K562 (cell line): ENCODE measurements at regions not wholly inside any gene's neighbourhood (a gene's known extent, or its start where the extent isn't known, plus 50 kb on each side); places are given as distances from the start of the nearest gene placed in this dataset.

Experiments used
- ATAC-seq: fragments of 200-7000 bp; cut with Tn5 transposase; 3 replicates; pipeline ENCODE4 v1.9.1; 2020; ENCODE audit warnings: moderate library complexity
- BruUV-seq: library from RNA; stranded (reverse); fragments of 400-500 nt; replicated peaks from 2 replicates; lab custom pipeline; 2021; lab: Mats Ljungman, UMichigan
- CTCF ChIA-PET: fragments of 300-600 bp; formaldehyde crosslinking; extraction: SDS; loops from one replicate; lab custom pipeline; 2021; ENCODE audit warnings: low intra/inter-chr PET ratio; lab: Yijun Ruan, JAX
- POLR2A ChIA-PET: fragments of 300-600, 350-650 bp; sonication (Branson Sonifier 250); formaldehyde crosslinking; extraction: SDS; loops from one replicate; lab custom pipeline; 2021; ENCODE audit warnings: antibody characterized with exemption, inconsistent platforms; lab: Yijun Ruan, JAX
- DNase-seq, 4 experiments: peaks; one replicate each; pipeline versions ENCODE4 v3.0.0 to v3.0.0-alpha.2; 2011 to 2018; ENCODE audit warnings: low spot score in 3 of 4, mixed read lengths in 3 of 4; ENCODE audit errors: extremely low read depth in 1 of 4
- FAIRE-seq: peaks from 2 replicates; lab custom pipeline; 2011; peaks lifted over from hg19 to GRCh38; lab: Jason Lieb, UNC
- H2AFZ ChIP-seq: 2 replicates; pipeline ENCODE4 v1.6.0; 2011; ENCODE audit warnings: low read depth, low read length, control low read depth, inconsistent platforms
- H3K27ac ChIP-seq: fragments of 200-600 bp; 3 replicates; pipeline ENCODE4 v1.8.0; 2011; ENCODE audit warnings: low read depth, mild to moderate bottlenecking, control low read depth, inconsistent platforms, low read length, moderate library complexity, mixed read lengths; ENCODE audit errors: extremely low read depth
- H3K27me3 ChIP-seq, 2 experiments: fragments of 300-600 bp in 1 of 2; 2 replicates in 1 of 2; 3 replicates in 1 of 2; pipeline versions ENCODE4 v1.6.0 to v1.8.0; 2011; ENCODE audit warnings: inconsistent platforms in 2 of 2, low read length in 2 of 2, mild to moderate bottlenecking in 1 of 2, mixed read lengths in 1 of 2, moderate library complexity in 1 of 2; ENCODE audit not compliant: control insufficient read depth in 2 of 2, insufficient read depth in 2 of 2
- H3K36me3 ChIP-seq: fragments of 300-600 bp; 3 replicates; pipeline ENCODE4 v1.8.0; 2011; ENCODE audit warnings: mild to moderate bottlenecking, low read length, inconsistent platforms; ENCODE audit not compliant: control insufficient read depth, insufficient read depth
- H3K4me1 ChIP-seq, 2 experiments: fragments of 200-600 bp in 1 of 2; replicated peaks in 1 of 2; 2 replicates in 1 of 2; 3 replicates in 1 of 2; pipeline versions ENCODE4 v1.5.1 to v1.8.0; 2011; ENCODE audit warnings: inconsistent platforms in 2 of 2, low read length in 2 of 2, mild to moderate bottlenecking in 1 of 2, mixed read lengths in 1 of 2, moderate library complexity in 1 of 2; ENCODE audit not compliant: control insufficient read depth in 2 of 2, insufficient read depth in 2 of 2
- H3K4me2 ChIP-seq: 2 replicates; pipeline ENCODE4 v1.6.1; 2011; ENCODE audit warnings: low read length, control low read depth, inconsistent platforms, mixed read lengths; ENCODE audit not compliant: insufficient read depth
- H3K4me3 ChIP-seq: fragments of 200-600 bp; sonication (generic), shearing (Covaris generic); 2 replicates; pipeline ENCODE4 v1.5.1; 2016; ENCODE audit warnings: control low read depth, inconsistent platforms
- H3K79me2 ChIP-seq: fragments of 200-600 bp; 3 replicates; pipeline ENCODE4 v1.8.0; 2011; ENCODE audit warnings: low read length, inconsistent platforms; ENCODE audit not compliant: control insufficient read depth, insufficient read depth
- H3K9ac ChIP-seq, 2 experiments: 2 replicates each; pipeline versions ENCODE4 v1.6.0 to v1.6.1; 2011; ENCODE audit warnings: low read depth in 2 of 2, low read length in 2 of 2, control low read depth in 1 of 2, inconsistent platforms in 1 of 2, mild to moderate bottlenecking in 1 of 2, mixed read lengths in 1 of 2; ENCODE audit not compliant: insufficient read depth in 1 of 2
- H3K9me1 ChIP-seq: one replicate; pipeline ENCODE4 v1.6.0; 2011; ENCODE audit warnings: inconsistent platforms, mild to moderate bottlenecking, low read length, moderate library complexity; ENCODE audit not compliant: control insufficient read depth, insufficient read depth
- H3K9me3 ChIP-seq: replicated peaks from 2 replicates; pipeline ENCODE4 v1.5.1; 2011; ENCODE audit warnings: low read depth, low read length, inconsistent platforms; ENCODE audit not compliant: control insufficient read depth, insufficient read depth
- H4K20me1 ChIP-seq: replicated peaks from 2 replicates; pipeline ENCODE4 v1.6.1; 2011; ENCODE audit warnings: low read length, inconsistent platforms, mixed read lengths; ENCODE audit not compliant: control insufficient read depth, insufficient read depth
- EP400 ChIP-seq: fragments of 450-650 bp; IDR thresholded peaks from 2 replicates; pipeline ENCODE4 v1.6.1; 2017; ENCODE audit warnings: antibody characterized with exemption, mild to moderate bottlenecking, moderate library complexity
- HNRNPL ChIP-seq: fragments of 200-400 bp; formaldehyde crosslinking; IDR thresholded peaks from 2 replicates; pipeline ENCODE4 v1.6.1; 2017; ENCODE audit warnings: low read depth, mild to moderate bottlenecking, low read length
- NFIC ChIP-seq: fragments of 450-650 bp; IDR thresholded peaks from 2 replicates; pipeline ENCODE4 v1.6.1; 2017; ENCODE audit warnings: mild to moderate bottlenecking, inconsistent platforms
- WGBS: fragments of 100-300 bp; shearing (Covaris generic); methylation state at CpG from one replicate; pipeline ENCODE4 v1.1.6; 2016; ENCODE audit warnings: low coverage, mixed read lengths; ENCODE audit not compliant: insufficient coverage; ENCODE audit errors: missing lambda C conversion rate; 5-methylcytosine and 5-hydroxymethylcytosine counted together
- in situ Hi-C: fragments of 300-500 bp; cut with MboI; formaldehyde crosslinking; loops from 4 replicates; pipeline ENCODE4 v1.15.0; 2018; ENCODE audit warnings: inconsistent platforms, mixed read lengths
- intact Hi-C: fragments of 100-400 bp; cut with micrococcal nuclease; formaldehyde crosslinking; loops from 2 replicates; pipeline ENCODE4 v1.14.2; 2022
- TF ChIP-seq, protein P1 (sequence below): sonication (generic); formaldehyde crosslinking; IDR thresholded peaks from 2 replicates; pipeline ENCODE4 v1.8.0; 2023; ENCODE audit warnings: mild to moderate bottlenecking, missing genetic modification reagents

DNA sequence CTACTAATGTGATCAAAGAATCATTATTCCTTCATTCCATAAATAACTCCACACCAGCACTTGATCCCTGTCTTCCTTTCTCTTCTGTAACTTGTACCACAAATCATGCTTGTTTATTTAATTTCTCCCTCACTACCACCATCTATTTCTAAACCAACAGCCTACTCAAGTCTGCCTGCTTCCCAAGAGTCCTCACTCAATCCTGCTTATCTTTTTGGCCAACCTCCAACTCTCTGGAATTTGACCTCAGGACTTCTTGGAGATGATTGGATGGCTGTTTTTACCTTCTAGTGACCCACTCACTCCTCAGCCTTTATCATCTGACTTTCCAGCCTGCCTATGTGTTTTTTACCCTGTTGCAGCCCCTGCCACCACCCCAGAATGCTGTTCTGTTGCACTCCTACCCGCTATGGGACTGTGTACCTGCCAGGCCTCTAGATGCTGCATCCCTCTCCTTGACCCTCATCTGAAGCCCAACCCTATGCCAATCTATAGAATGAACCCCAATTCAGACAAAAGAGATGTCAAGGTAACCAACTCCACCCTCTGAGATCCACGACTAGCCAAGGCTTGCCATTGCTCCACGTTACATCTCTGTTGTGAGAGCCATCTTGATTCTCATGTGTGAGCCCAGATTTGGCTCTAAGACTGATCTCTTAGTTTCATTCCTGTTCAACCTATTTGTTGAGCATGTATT is 150.2 kb upstream of the PLEKHG7 start:
- Histone ChIP-seq H3K9me3 (no peaks in the 10 kb centered on the region), H4K20me1 (no peaks in the 10 kb centered on the region), H3K27me3 (no peaks in the 10 kb centered on the region), H3K9ac (no peak overlapping the region), H3K27ac (no peak overlapping the region), H2AFZ (no peak overlapping the region), H3K79me2 (no peaks in the 10 kb centered on the region), H3K4me1 (peaks cover 3 to 18% of the 10 kb centered on the region in 2 experiments; a peak in 4 of 5 replicates), H3K4me2 (no peak overlapping the region), H3K9me1 (no peaks in the 10 kb centered on the region), H3K4me3 (no peak overlapping the region), H3K36me3 (no peaks in the 10 kb centered on the region)
- intact Hi-C loops (no loop called here), in situ Hi-C loops (loop anchor here (25.0 kb wide), 1 partner anchor 740 kb away; no protein-coding TSS in a partner anchor)
- POLR2A ChIA-PET = interaction anchor here (0.6 to 2.6 kb wide), 2 partner anchors 94 to 408 kb away, joined by 3 to 9 read pairs; partner anchors contain the start of gene BTG1
- WGBS = 40% methylated on average over 2 of the region's 3 CpGs
- TF ChIP-seq EP400 = 0 out of 2 replicates have a peak, but pooled peaks have one; percentile 10
- TF ChIP-seq, protein P1, sequence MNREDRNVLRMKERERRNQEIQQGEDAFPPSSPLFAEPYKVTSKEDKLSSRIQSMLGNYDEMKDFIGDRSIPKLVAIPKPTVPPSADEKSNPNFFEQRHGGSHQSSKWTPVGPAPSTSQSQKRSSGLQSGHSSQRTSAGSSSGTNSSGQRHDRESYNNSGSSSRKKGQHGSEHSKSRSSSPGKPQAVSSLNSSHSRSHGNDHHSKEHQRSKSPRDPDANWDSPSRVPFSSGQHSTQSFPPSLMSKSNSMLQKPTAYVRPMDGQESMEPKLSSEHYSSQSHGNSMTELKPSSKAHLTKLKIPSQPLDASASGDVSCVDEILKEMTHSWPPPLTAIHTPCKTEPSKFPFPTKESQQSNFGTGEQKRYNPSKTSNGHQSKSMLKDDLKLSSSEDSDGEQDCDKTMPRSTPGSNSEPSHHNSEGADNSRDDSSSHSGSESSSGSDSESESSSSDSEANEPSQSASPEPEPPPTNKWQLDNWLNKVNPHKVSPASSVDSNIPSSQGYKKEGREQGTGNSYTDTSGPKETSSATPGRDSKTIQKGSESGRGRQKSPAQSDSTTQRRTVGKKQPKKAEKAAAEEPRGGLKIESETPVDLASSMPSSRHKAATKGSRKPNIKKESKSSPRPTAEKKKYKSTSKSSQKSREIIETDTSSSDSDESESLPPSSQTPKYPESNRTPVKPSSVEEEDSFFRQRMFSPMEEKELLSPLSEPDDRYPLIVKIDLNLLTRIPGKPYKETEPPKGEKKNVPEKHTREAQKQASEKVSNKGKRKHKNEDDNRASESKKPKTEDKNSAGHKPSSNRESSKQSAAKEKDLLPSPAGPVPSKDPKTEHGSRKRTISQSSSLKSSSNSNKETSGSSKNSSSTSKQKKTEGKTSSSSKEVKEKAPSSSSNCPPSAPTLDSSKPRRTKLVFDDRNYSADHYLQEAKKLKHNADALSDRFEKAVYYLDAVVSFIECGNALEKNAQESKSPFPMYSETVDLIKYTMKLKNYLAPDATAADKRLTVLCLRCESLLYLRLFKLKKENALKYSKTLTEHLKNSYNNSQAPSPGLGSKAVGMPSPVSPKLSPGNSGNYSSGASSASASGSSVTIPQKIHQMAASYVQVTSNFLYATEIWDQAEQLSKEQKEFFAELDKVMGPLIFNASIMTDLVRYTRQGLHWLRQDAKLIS (CRISPR knock-in tag) = no peak
- TF ChIP-seq NFIC = peak; percentile 72
- TF ChIP-seq HNRNPL = no peak
- CTCF ChIA-PET = no interaction called here
- no TSS peak for BruUV-seq
- DNase-seq (peak in 1 of 4 experiments; percentile 35), ATAC-seq (no peak), FAIRE-seq (no peak)
